Islet of Langerhans (tissue), 1 donor: ENCODE measurements at regions not wholly inside any gene's neighbourhood (a gene's known extent, or its start where the extent isn't known, plus 50 kb on each side); places are given as distances from the start of the nearest gene placed in this dataset.
"Not testable (repeated sequence)": the region's sequence is repeated elsewhere in the genome, so short reads cannot be mapped to it uniquely, and the experiment has no call there.

ENCODE experiments used
- FAIRE-seq: peaks from one replicate; lab custom pipeline; 2011; peaks lifted over from hg19 to GRCh38; lab: Jason Lieb, UNC

GRCh38 chr7:81433206-81433605 lies 336.6 kb downstream of the HGF start:
- peak; percentile 84 for FAIRE-seq

GRCh38 chr7:81430761-81431160 lies 339.1 kb downstream of the HGF start:
- FAIRE-seq, result no peak

- FAIRE-seq, result no peak
Measured at GRCh38 chr7:81430150-81430549, 339.7 kb downstream of the HGF start.

- FAIRE-seq, result no peak
Measured at GRCh38 chr7:81427461-81427860, 342.4 kb downstream of the HGF start.

GRCh38 chr7:81420526-81421226 lies 349.2 kb downstream of the HGF start:
- FAIRE-seq, result no peak

- FAIRE-seq, result no peak
Measured at GRCh38 chr7:81419731-81420130, 350.1 kb downstream of the HGF start.

GRCh38 chr7:81416659-81417058 lies 353.2 kb downstream of the HGF start:
- no peak for FAIRE-seq

- FAIRE-seq, result no peak
Measured at GRCh38 chr7:81415181-81415580, 354.7 kb downstream of the HGF start.

- no peak for FAIRE-seq
Measured at GRCh38 chr7:81414411-81414810, 355.4 kb downstream of the HGF start.

- FAIRE-seq, result no peak
Measured at GRCh38 chr7:81410471-81411117, 359.3 kb downstream of the HGF start.

- no peak for FAIRE-seq
Measured at GRCh38 chr7:81408728-81409127, 361.1 kb downstream of the HGF start.

- FAIRE-seq, result no peak
Measured at GRCh38 chr7:81407094-81407493, 362.8 kb downstream of the HGF start.

GRCh38 chr7:81404669-81405068 lies 365.2 kb downstream of the HGF start:
- FAIRE-seq, result no peak

- no peak for FAIRE-seq
Measured at GRCh38 chr7:81402227-81402626, 367.6 kb downstream of the HGF start.

GRCh38 chr7:81399471-81399870 lies 370.4 kb downstream of the HGF start:
- FAIRE-seq, result no peak

- FAIRE-seq, result no peak
Measured at GRCh38 chr7:81394029-81394428, 375.8 kb downstream of the HGF start.

GRCh38 chr7:81393018-81393417 lies 376.8 kb downstream of the HGF start:
- no peak for FAIRE-seq

- FAIRE-seq, result no peak
Measured at GRCh38 chr7:81385370-81385769, 384.5 kb downstream of the HGF start.

- no peak for FAIRE-seq
Measured at GRCh38 chr7:81383846-81384245, 386.0 kb downstream of the HGF start.

GRCh38 chr7:81374641-81375040 lies 395.2 kb downstream of the HGF start:
- not testable (repeated sequence) for FAIRE-seq

- FAIRE-seq, result no peak
Measured at GRCh38 chr7:81370822-81371221, 399.0 kb downstream of the HGF start.

GRCh38 chr7:81367326-81367931 lies 402.4 kb downstream of the HGF start:
- no peak for FAIRE-seq

- FAIRE-seq, result no peak
Measured at GRCh38 chr7:81366546-81366945, 403.3 kb downstream of the HGF start.
